ENCODE measurements at regions not wholly inside any gene's neighbourhood (a gene's known extent, or its start where the extent isn't known, plus 50 kb on each side); places are given as distances from the start of the nearest gene placed in this dataset.

GRCh38 chr9:116051528-116051927 lies 102.1 kb upstream of the PAPPA start:
- TF ChIP-seq CTCF (IDR thresholded peaks at IDR 0.05): no peak
- TF ChIP-seq POLR2A (IDR thresholded peaks at IDR 0.05): no peak
- TF ChIP-seq POLR2AphosphoS5 (IDR thresholded peaks at IDR 0.05): no peak

All from upper lobe of left lung (tissue), 4 donors.